ENCODE measurements at regions not wholly inside any gene's neighbourhood (a gene's known extent, or its start where the extent isn't known, plus 50 kb on each side); places are given as distances from the start of the nearest gene placed in this dataset.

DNA sequence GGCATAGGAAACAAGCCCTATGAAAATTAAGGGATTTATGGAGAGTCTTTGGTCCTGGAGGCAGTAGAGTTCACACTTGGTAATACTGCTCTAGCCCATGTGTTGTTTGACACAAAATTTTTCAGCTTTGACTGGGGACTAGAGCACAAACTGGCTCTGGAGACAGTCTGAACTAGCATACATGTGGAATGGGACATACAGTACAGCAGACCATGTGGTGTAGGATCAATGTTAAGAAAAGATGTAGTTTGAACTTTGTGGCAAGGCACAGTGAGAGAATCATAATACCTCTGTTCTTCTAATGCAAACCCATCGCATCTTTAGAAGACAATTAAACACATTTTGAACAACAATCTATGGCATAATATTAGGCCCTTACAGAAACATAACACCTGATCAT is 521.5 kb upstream of the DDX18 start:
- H3K4me3 ChIP-seq, result no peak overlapping the region
- intact Hi-C loops (cut with DNase I), result no loop called here
- WGBS, 2 donors, result 95 to 96% methylated on average over 1 of the region's 1 CpG
- H3K4me1 ChIP-seq, result no peaks in the 10 kb centered on the region
- DNase-seq, result no peak
- no peak overlapping the region for H3K27ac ChIP-seq
- ATAC-seq, result no peak
- TF ChIP-seq, protein P1, sequence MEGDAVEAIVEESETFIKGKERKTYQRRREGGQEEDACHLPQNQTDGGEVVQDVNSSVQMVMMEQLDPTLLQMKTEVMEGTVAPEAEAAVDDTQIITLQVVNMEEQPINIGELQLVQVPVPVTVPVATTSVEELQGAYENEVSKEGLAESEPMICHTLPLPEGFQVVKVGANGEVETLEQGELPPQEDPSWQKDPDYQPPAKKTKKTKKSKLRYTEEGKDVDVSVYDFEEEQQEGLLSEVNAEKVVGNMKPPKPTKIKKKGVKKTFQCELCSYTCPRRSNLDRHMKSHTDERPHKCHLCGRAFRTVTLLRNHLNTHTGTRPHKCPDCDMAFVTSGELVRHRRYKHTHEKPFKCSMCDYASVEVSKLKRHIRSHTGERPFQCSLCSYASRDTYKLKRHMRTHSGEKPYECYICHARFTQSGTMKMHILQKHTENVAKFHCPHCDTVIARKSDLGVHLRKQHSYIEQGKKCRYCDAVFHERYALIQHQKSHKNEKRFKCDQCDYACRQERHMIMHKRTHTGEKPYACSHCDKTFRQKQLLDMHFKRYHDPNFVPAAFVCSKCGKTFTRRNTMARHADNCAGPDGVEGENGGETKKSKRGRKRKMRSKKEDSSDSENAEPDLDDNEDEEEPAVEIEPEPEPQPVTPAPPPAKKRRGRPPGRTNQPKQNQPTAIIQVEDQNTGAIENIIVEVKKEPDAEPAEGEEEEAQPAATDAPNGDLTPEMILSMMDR (IDR thresholded peaks at IDR 0.05), result no peak
- H3K27me3 ChIP-seq, result no peaks in the 10 kb centered on the region
- no peaks in the 10 kb centered on the region for H3K36me3 ChIP-seq
- H3K9me3 ChIP-seq, result peaks cover 0 to 10% (median 0%) of the 10 kb centered on the region in 11 donors

DNA sequence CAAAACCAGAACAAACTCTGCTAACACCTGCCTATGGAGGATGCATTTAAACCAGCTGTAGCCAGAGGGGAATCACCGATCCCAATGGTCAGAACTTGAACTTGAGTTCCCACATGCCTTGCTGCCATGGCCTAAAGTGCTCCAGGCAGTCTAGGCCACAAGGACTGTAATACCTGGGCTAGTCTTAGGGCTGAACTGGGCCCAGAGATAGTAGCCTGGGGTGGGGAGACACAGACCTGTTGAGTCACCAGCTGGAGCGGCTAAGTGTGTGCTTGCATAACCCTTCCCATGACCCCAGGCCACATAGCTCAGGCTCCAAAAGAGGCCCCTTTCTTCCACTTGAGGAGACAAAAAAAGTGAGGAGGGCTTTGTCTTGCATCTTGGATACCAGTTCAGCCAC is 515.0 kb upstream of the DDX18 start:
- Histone ChIP-seq H3K27ac (no peak overlapping the region), H3K9me3 (peaks cover 0 to 29% (median 0%) of the 10 kb centered on the region in 11 donors), H3K36me3 (no peaks in the 10 kb centered on the region), H3K4me3 (no peak overlapping the region), H3K4me1 (no peaks in the 10 kb centered on the region), H3K27me3 (no peaks in the 10 kb centered on the region)
- TF ChIP-seq, protein P1 (IDR thresholded peaks at IDR 0.05), result no peak
- ATAC-seq (no peak), DNase-seq (no peak)
- intact Hi-C loops (cut with DNase I), result no loop called here
- 85 to 89% methylated on average over 2 of the region's 2 CpGs for WGBS, 2 donors

DNA sequence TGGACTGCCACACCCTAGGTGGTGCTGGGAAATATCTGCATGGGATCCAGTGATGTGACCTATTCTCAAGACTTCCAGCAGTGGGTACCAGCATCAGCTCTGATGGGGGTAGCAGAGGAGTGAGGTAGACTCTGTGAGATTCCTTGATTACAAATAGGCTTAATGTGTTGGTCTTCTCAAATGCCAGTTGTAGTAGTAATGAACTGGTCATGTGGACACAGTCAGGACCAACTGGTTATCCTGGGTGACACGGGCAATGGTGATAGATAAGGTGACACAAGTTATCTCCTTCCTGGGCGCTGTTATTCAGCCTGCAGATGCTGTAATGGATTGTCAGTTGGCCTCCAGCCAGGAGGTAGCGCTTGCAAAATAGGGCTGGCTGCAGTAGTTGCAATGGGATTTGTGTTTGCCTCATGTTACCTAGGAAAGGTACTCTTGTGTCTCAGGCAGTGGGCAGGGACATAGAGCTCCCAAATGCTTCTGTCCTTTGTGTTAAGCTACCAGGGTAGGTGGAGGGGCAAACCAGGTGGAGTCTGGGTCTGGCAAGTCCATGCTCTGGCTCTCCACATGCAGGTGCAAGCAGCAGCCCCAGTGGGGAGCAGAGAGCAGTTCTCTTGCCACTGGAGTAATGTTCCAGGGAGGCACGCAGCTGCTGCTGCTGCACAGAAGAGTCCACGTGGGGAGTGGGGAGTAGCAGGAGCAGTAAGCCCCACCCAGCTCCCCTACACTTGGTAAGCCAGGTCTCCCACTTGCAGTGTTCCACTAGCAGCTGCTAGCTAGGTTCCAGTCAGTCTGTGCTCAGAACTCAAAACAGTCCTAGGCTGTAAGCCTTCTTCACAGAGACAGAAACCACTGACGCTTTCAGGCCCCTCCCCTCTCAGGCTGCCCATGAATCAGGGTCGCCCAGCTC is 505.4 kb upstream of the DDX18 start:
- Histone ChIP-seq H3K9me3 (peaks cover 0 to 15% (median 0%) of the 10 kb centered on the region in 11 donors), H3K27ac (no peak overlapping the region), H3K4me3 (no peak overlapping the region), H3K36me3 (no peaks in the 10 kb centered on the region), H3K4me1 (no peaks in the 10 kb centered on the region), H3K27me3 (no peaks in the 10 kb centered on the region)
- TF ChIP-seq, protein P1 (IDR thresholded peaks at IDR 0.05), result no peak
- no peak for DNase-seq
- ATAC-seq, result no peak
- WGBS, 2 donors, result 63 to 65% methylated on average over 7 of the region's 7 CpGs
- intact Hi-C loops (cut with DNase I), result no loop called here

DNA sequence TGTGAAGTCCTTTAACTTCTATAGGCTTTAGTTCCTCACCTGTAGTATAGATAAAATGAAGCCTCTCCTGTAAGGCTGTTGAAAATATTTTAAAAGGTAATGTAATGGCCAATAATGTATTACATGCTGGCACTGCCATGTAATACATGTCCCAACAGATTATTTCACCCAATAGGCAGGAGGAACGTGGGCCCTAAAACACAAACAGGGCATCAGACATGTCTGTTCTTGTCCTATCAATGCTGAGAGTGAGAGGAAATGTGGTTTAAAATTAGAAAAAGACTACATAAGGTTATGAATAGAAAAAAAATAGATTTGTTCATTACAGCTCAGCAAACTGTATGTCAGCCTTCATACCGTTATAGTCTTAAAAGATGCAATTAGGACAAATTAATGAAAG is 492.7 kb upstream of the DDX18 start:
- intact Hi-C loops (cut with DNase I), result no loop called here
- TF ChIP-seq, protein P1 (IDR thresholded peaks at IDR 0.05), result no peak
- Histone ChIP-seq H3K4me3 (no peak overlapping the region), H3K27ac (no peak overlapping the region), H3K27me3 (peaks cover 0 to 3% (median 0%) of the 10 kb centered on the region in 7 donors), H3K36me3 (no peaks in the 10 kb centered on the region), H3K4me1 (no peaks in the 10 kb centered on the region), H3K9me3 (no peaks in the 10 kb centered on the region)
- 72 to 80% methylated on average over 2 of the region's 2 CpGs for WGBS, 2 donors
- no peak for ATAC-seq
- no peak for DNase-seq

All from heart right ventricle (tissue), 16 donors.